HepG2 (cell line): ENCODE measurements at regions not wholly inside any gene's neighbourhood (a gene's known extent, or its start where the extent isn't known, plus 50 kb on each side); places are given as distances from the start of the nearest gene placed in this dataset.
A peak's percentile ranks its signal among the peaks of the same experiment; 100 is the strongest.

ENCODE experiments used
- POLR2AphosphoS5 ChIP-seq: IDR thresholded peaks from 2 replicates; pipeline ENCODE4 v1.6.1; 2012; ENCODE audit warnings: low read depth, low read length
- SAP130 ChIP-seq: IDR thresholded peaks from 2 replicates; pipeline ENCODE4 v1.6.1; 2016; ENCODE audit warnings: low read depth
- SP2 ChIP-seq: sonication (generic); formaldehyde crosslinking; IDR thresholded peaks from 2 replicates; pipeline ENCODE4 v1.5.1; 2020; ENCODE audit warnings: mild to moderate bottlenecking, missing genetic modification reagents
- ZNF724P ChIP-seq: sonication (generic); formaldehyde crosslinking; IDR thresholded peaks from 2 replicates; pipeline ENCODE4 v1.8.0; 2022; ENCODE audit warnings: missing genetic modification reagents, borderline replicate concordance
- ZNF878 ChIP-seq: sonication (generic); formaldehyde crosslinking; IDR thresholded peaks from 2 replicates; pipeline ENCODE4 v1.8.1; 2023; ENCODE audit warnings: mild to moderate bottlenecking, missing genetic modification reagents, moderate library complexity
- ZSCAN9 ChIP-seq: IDR thresholded peaks from 2 replicates; pipeline ENCODE4 v1.6.1; 2016; ENCODE audit warnings: borderline replicate concordance
- TF ChIP-seq, protein P1 (sequence below): sonication (generic); formaldehyde crosslinking; IDR thresholded peaks from 2 replicates; pipeline ENCODE4 v1.9.0; 2021; ENCODE audit warnings: mild to moderate bottlenecking, missing genetic modification reagents
- TF ChIP-seq, protein P2 (sequence below): sonication (generic); formaldehyde crosslinking; IDR thresholded peaks from 2 replicates; pipeline ENCODE4 v1.5.0; 2020; ENCODE audit warnings: mild to moderate bottlenecking, missing genetic modification reagents
- TF ChIP-seq, protein P3 (sequence below): sonication (generic); formaldehyde crosslinking; IDR thresholded peaks from 2 replicates; pipeline ENCODE4 v1.4.0; 2020; ENCODE audit warnings: low read depth, mild to moderate bottlenecking, missing genetic modification reagents
- TF ChIP-seq, protein P4 (sequence below): sonication (generic); formaldehyde crosslinking; IDR thresholded peaks from 2 replicates; pipeline ENCODE4 v1.8.1; 2022; ENCODE audit warnings: low read depth, mild to moderate bottlenecking, missing genetic modification reagents
- TF ChIP-seq, protein P5 (sequence below): sonication (generic); formaldehyde crosslinking; IDR thresholded peaks from 2 replicates; pipeline ENCODE4 v1.4.0; 2020; ENCODE audit warnings: missing genetic modification reagents

DNA sequence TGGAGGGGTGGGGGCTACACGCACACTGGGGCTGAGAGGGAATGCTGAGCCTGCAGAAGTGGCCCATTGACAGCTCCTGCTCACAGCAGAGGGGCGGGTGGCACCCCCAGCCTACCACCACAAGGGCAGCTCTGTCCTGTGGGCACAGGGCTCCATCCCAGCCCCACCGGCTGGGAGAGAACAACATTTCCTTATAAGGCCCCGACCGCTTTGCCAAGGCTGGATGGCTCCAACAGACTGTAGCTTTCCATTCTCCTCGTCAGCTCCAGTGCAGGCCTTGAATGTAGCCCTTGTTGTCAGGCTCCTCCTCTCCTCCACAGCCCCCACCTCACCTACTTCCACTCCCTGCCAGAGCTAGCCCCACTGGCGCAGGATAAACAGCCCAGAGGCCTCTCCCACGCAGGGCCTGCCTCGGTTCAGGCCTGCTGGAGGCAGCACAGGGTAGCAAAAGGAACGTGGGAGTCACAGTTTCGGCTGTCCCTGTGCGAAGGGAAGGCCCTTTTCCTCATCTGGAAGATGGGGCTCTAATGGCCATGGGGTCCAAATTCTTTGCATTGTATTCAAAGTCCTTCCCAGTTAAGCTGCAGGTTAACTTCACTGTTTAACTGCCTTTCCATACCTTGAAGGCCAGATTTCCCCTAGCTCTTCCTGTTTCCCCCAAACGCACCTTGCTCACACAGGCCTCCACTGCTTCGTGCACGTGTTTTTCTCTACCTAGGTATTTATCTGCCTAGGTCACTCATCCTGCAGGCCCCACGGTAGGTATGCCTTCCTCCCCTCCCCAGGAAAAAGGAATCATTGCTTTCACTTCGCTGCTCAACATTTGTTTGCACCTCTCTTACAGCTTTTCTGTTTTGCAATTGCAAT lies 101.6 kb upstream of the LPP start (continued):
- TF ChIP-seq, protein P1, sequence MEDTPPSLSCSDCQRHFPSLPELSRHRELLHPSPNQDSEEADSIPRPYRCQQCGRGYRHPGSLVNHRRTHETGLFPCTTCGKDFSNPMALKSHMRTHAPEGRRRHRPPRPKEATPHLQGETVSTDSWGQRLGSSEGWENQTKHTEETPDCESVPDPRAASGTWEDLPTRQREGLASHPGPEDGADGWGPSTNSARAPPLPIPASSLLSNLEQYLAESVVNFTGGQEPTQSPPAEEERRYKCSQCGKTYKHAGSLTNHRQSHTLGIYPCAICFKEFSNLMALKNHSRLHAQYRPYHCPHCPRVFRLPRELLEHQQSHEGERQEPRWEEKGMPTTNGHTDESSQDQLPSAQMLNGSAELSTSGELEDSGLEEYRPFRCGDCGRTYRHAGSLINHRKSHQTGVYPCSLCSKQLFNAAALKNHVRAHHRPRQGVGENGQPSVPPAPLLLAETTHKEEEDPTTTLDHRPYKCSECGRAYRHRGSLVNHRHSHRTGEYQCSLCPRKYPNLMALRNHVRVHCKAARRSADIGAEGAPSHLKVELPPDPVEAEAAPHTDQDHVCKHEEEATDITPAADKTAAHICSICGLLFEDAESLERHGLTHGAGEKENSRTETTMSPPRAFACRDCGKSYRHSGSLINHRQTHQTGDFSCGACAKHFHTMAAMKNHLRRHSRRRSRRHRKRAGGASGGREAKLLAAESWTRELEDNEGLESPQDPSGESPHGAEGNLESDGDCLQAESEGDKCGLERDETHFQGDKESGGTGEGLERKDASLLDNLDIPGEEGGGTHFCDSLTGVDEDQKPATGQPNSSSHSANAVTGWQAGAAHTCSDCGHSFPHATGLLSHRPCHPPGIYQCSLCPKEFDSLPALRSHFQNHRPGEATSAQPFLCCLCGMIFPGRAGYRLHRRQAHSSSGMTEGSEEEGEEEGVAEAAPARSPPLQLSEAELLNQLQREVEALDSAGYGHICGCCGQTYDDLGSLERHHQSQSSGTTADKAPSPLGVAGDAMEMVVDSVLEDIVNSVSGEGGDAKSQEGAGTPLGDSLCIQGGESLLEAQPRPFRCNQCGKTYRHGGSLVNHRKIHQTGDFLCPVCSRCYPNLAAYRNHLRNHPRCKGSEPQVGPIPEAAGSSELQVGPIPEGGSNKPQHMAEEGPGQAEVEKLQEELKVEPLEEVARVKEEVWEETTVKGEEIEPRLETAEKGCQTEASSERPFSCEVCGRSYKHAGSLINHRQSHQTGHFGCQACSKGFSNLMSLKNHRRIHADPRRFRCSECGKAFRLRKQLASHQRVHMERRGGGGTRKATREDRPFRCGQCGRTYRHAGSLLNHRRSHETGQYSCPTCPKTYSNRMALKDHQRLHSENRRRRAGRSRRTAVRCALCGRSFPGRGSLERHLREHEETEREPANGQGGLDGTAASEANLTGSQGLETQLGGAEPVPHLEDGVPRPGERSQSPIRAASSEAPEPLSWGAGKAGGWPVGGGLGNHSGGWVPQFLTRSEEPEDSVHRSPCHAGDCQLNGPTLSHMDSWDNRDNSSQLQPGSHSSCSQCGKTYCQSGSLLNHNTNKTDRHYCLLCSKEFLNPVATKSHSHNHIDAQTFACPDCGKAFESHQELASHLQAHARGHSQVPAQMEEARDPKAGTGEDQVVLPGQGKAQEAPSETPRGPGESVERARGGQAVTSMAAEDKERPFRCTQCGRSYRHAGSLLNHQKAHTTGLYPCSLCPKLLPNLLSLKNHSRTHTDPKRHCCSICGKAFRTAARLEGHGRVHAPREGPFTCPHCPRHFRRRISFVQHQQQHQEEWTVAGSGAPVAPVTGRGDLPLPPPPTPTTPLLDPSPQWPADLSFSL, result no peak
- TF ChIP-seq SAP130 (CRISPR knock-in tag), result peak; percentile 67; the same call in 1 of the 2 replicates
- TF ChIP-seq ZNF724P (CRISPR knock-in tag), result 0 out of 2 replicates have a peak, but pooled peaks have one; percentile 14
- TF ChIP-seq ZSCAN9 (CRISPR knock-in tag), result no peak
- TF ChIP-seq, protein P2, sequence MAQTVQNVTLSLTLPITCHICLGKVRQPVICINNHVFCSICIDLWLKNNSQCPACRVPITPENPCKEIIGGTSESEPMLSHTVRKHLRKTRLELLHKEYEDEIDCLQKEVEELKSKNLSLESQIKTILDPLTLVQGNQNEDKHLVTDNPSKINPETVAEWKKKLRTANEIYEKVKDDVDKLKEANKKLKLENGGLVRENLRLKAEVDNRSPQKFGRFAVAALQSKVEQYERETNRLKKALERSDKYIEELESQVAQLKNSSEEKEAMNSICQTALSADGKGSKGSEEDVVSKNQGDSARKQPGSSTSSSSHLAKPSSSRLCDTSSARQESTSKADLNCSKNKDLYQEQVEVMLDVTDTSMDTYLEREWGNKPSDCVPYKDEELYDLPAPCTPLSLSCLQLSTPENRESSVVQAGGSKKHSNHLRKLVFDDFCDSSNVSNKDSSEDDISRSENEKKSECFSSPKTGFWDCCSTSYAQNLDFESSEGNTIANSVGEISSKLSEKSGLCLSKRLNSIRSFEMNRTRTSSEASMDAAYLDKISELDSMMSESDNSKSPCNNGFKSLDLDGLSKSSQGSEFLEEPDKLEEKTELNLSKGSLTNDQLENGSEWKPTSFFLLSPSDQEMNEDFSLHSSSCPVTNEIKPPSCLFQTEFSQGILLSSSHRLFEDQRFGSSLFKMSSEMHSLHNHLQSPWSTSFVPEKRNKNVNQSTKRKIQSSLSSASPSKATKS (CRISPR knock-in tag), result no peak
- no peak for TF ChIP-seq SP2 (CRISPR knock-in tag)
- peak; percentile 73 for TF ChIP-seq POLR2AphosphoS5
- TF ChIP-seq, protein P3, sequence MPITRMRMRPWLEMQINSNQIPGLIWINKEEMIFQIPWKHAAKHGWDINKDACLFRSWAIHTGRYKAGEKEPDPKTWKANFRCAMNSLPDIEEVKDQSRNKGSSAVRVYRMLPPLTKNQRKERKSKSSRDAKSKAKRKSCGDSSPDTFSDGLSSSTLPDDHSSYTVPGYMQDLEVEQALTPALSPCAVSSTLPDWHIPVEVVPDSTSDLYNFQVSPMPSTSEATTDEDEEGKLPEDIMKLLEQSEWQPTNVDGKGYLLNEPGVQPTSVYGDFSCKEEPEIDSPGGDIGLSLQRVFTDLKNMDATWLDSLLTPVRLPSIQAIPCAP (CRISPR knock-in tag), result peak; percentile 31; the same call in 1 of the 2 replicates
- TF ChIP-seq, protein P4, sequence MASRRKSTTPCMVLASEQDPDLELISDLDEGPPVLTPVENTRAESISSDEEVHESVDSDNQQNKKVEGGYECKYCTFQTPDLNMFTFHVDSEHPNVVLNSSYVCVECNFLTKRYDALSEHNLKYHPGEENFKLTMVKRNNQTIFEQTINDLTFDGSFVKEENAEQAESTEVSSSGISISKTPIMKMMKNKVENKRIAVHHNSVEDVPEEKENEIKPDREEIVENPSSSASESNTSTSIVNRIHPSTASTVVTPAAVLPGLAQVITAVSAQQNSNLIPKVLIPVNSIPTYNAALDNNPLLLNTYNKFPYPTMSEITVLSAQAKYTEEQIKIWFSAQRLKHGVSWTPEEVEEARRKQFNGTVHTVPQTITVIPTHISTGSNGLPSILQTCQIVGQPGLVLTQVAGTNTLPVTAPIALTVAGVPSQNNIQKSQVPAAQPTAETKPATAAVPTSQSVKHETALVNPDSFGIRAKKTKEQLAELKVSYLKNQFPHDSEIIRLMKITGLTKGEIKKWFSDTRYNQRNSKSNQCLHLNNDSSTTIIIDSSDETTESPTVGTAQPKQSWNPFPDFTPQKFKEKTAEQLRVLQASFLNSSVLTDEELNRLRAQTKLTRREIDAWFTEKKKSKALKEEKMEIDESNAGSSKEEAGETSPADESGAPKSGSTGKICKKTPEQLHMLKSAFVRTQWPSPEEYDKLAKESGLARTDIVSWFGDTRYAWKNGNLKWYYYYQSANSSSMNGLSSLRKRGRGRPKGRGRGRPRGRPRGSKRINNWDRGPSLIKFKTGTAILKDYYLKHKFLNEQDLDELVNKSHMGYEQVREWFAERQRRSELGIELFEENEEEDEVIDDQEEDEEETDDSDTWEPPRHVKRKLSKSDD (CRISPR knock-in tag), result no peak
- TF ChIP-seq ZNF878 (CRISPR knock-in tag), result peak; percentile 49; the same call in 1 of the 2 replicates
- TF ChIP-seq, protein P5, sequence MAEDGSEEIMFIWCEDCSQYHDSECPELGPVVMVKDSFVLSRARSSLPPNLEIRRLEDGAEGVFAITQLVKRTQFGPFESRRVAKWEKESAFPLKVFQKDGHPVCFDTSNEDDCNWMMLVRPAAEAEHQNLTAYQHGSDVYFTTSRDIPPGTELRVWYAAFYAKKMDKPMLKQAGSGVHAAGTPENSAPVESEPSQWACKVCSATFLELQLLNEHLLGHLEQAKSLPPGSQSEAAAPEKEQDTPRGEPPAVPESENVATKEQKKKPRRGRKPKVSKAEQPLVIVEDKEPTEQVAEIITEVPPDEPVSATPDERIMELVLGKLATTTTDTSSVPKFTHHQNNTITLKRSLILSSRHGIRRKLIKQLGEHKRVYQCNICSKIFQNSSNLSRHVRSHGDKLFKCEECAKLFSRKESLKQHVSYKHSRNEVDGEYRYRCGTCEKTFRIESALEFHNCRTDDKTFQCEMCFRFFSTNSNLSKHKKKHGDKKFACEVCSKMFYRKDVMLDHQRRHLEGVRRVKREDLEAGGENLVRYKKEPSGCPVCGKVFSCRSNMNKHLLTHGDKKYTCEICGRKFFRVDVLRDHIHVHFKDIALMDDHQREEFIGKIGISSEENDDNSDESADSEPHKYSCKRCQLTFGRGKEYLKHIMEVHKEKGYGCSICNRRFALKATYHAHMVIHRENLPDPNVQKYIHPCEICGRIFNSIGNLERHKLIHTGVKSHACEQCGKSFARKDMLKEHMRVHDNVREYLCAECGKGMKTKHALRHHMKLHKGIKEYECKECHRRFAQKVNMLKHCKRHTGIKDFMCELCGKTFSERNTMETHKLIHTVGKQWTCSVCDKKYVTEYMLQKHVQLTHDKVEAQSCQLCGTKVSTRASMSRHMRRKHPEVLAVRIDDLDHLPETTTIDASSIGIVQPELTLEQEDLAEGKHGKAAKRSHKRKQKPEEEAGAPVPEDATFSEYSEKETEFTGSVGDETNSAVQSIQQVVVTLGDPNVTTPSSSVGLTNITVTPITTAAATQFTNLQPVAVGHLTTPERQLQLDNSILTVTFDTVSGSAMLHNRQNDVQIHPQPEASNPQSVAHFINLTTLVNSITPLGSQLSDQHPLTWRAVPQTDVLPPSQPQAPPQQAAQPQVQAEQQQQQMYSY (CRISPR knock-in tag), result peak; percentile 95
